Thyroid gland (tissue), 4 donors: ENCODE measurements at regions not wholly inside any gene's neighbourhood (a gene's known extent, or its start where the extent isn't known, plus 50 kb on each side); places are given as distances from the start of the nearest gene placed in this dataset.

Experiments used
- DNase-seq, 2 donors: peaks; one replicate each; pipeline ENCODE4 v3.0.0-alpha.2; 2019
- H3K27ac ChIP-seq, 3 donors: fragments of 200-600 bp; sonication (generic); 1 replicate in 2 of 3; 2 replicates in 1 of 3; pipeline ENCODE4 v1.5.1; 2016 to 2019; ENCODE audit warnings: mild to moderate bottlenecking in 1 of 3, moderate library complexity in 1 of 3
- H3K27me3 ChIP-seq: fragments of 200-600 bp; sonication (generic); one replicate; pipeline ENCODE4 v1.5.1; 2019
- H3K36me3 ChIP-seq, 2 donors: fragments of 200-600 bp; sonication (generic); one replicate each; pipeline ENCODE4 v1.5.1; 2016 to 2019
- H3K4me1 ChIP-seq, 2 donors: fragments of 200-600 bp; sonication (generic); one replicate each; pipeline ENCODE4 v1.5.1; 2017 to 2019
- H3K4me3 ChIP-seq, 3 donors: fragments of 200-600 bp; sonication (generic); replicated peaks in 1 of 3; 1 replicate in 2 of 3; 2 replicates in 1 of 3; pipeline ENCODE4 v1.5.1; 2016; ENCODE audit warnings: mild to moderate bottlenecking in 1 of 3
- H3K9me3 ChIP-seq: fragments of 200-600 bp; sonication (generic); one replicate; pipeline ENCODE4 v1.5.1; 2017
- POLR2A ChIP-seq, 2 donors: fragments of 450-650 bp; IDR thresholded peaks; one replicate each; pipeline ENCODE4 v1.6.1; 2017; ENCODE audit warnings: antibody characterized with exemption in 2 of 2, mild to moderate bottlenecking in 2 of 2, moderate library complexity in 1 of 2
- WGBS, 2 donors: methylation state at CpG; one replicate each; pipeline ENCODE4 v1.1.5; 2017; 5-methylcytosine and 5-hydroxymethylcytosine counted together
- intact Hi-C: fragments of 100-400 bp; cut with DNase I; formaldehyde crosslinking; loops from one replicate; pipeline ENCODE4 v1.15.1; 2023
- TF ChIP-seq, protein P1 (sequence below), 6 experiments: fragments of 200-600 bp in 3 of 6; fragments of 450-650 bp in 3 of 6; sonication (generic) in 3 of 6; IDR thresholded peaks; one replicate each; pipeline ENCODE4 v1.5.1; 2016 to 2019; ENCODE audit warnings: antibody characterized with exemption in 6 of 6, mild to moderate bottlenecking in 2 of 6, inconsistent platforms in 1 of 6, moderate library complexity in 1 of 6

DNA sequence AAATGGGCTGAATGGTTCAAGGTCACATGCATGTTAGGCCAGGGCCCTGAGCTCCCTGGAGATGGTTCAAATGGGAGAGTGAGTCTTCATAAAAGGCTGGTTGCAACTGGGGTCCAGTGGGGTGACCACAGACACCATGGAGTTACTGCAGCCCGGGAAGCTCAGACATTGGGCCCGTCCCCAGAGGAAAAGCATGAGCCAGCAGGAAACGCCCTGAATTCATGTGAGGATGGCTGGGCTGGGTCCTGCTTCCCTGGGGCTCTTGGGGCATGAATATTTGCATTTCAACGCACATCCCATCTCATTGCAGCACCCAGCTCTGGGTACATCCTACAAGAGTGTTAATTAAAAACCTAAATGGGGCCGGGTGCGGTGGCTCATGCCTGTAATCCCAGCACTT lies 549.0 kb downstream of the TCERG1L start:
- TF ChIP-seq, protein P1, sequence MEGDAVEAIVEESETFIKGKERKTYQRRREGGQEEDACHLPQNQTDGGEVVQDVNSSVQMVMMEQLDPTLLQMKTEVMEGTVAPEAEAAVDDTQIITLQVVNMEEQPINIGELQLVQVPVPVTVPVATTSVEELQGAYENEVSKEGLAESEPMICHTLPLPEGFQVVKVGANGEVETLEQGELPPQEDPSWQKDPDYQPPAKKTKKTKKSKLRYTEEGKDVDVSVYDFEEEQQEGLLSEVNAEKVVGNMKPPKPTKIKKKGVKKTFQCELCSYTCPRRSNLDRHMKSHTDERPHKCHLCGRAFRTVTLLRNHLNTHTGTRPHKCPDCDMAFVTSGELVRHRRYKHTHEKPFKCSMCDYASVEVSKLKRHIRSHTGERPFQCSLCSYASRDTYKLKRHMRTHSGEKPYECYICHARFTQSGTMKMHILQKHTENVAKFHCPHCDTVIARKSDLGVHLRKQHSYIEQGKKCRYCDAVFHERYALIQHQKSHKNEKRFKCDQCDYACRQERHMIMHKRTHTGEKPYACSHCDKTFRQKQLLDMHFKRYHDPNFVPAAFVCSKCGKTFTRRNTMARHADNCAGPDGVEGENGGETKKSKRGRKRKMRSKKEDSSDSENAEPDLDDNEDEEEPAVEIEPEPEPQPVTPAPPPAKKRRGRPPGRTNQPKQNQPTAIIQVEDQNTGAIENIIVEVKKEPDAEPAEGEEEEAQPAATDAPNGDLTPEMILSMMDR (IDR thresholded peaks at IDR 0.05), result no peak
- no peak for TF ChIP-seq POLR2A (IDR thresholded peaks at IDR 0.05)
- no peaks in the 10 kb centered on the region for H3K36me3 ChIP-seq
- H3K27ac ChIP-seq, result no peak overlapping the region
- no peak for DNase-seq
- H3K27me3 ChIP-seq, result no peaks in the 10 kb centered on the region
- WGBS, 2 donors, result 69 to 75% methylated on average over 5 to 6 of the region's 6 CpGs
- intact Hi-C loops, result no loop called here
- no peaks in the 10 kb centered on the region for H3K4me1 ChIP-seq
- no peak overlapping the region for H3K4me3 ChIP-seq
- no peaks in the 10 kb centered on the region for H3K9me3 ChIP-seq

DNA sequence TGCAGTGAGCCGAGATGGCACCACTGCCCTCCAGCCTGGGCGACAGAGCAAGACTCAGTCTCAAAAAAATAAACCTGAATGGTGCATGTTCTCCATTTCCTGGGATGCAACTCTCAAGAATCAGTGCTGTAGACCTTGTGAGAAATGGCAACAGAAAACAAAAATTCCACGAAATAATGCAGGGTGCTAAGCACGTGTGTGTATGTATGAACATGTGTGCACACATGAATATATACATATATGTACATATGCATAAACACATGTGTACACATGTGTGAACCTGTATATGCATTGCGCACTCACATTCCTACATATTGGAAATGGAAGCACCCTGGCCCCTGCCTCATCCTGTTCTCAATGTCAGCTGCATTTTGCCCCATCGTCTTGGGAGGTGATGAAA lies 548.5 kb downstream of the TCERG1L start:
- DNase-seq, result no peak
- WGBS, 2 donors, result 86 to 92% methylated on average over 6 of the region's 6 CpGs

DNA sequence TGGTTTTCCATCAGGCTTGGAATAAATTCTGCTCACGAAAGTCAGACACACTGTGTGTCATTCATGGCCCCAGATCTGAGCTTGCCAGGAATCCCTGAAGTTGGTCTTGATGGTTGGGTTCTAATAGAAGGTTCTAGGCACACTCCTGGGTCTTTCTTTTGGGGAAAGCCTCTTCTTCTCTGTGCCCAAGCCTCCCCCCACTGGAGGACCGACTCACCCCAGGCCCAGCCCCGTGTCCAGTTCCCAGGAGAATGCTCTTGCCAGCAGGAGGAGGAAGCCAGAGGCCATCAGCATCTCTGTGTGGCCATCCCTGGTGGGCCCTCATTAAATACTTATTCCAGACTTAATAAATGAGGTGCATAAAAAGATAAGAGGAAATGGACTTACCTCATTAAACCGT lies 548.0 kb downstream of the TCERG1L start:
- DNase-seq, result no peak
- intact Hi-C loops, result no loop called here
- no peaks in the 10 kb centered on the region for H3K36me3 ChIP-seq
- TF ChIP-seq, protein P1 (IDR thresholded peaks at IDR 0.05), result no peak
- TF ChIP-seq POLR2A (IDR thresholded peaks at IDR 0.05), result no peak
- no peak overlapping the region for H3K27ac ChIP-seq
- WGBS, 2 donors, result 74 to 83% methylated on average over 4 of the region's 4 CpGs
- H3K27me3 ChIP-seq, result no peaks in the 10 kb centered on the region
- H3K4me3 ChIP-seq, result no peak overlapping the region
- no peaks in the 10 kb centered on the region for H3K9me3 ChIP-seq
- H3K4me1 ChIP-seq, result no peaks in the 10 kb centered on the region

More for the DNA sequence above, 548.5 kb downstream of the TCERG1L start:
- intact Hi-C loops, result no loop called here
- Histone ChIP-seq H3K9me3 (no peaks in the 10 kb centered on the region), H3K4me3 (no peak overlapping the region), H3K27ac (no peak overlapping the region), H3K36me3 (no peaks in the 10 kb centered on the region), H3K4me1 (no peaks in the 10 kb centered on the region), H3K27me3 (no peaks in the 10 kb centered on the region)
- no peak for TF ChIP-seq POLR2A (IDR thresholded peaks at IDR 0.05)
- TF ChIP-seq, protein P1 (IDR thresholded peaks at IDR 0.05), result no peak

DNA sequence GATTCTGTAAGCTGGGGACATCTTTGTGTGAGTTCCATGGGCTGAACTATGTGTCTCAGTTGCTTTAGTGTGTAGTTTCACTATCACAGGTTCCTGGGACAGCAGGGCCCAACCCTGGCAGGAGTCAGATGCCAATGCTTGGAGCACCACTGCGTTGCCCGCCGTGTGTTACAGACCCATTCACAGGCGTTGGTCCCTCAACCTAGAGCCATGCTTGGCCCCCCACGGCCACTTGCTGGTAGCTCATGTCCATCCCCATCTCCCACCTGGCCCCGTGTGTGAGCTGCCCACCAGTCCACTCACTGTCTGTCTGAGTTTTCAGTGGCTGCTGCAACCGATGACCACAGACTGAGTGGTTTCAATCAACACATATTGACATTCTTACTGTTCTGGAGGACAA lies 546.9 kb downstream of the TCERG1L start:
- intact Hi-C loops, result no loop called here
- no peak for DNase-seq
- 84 to 85% methylated on average over 7 of the region's 7 CpGs for WGBS, 2 donors

DNA sequence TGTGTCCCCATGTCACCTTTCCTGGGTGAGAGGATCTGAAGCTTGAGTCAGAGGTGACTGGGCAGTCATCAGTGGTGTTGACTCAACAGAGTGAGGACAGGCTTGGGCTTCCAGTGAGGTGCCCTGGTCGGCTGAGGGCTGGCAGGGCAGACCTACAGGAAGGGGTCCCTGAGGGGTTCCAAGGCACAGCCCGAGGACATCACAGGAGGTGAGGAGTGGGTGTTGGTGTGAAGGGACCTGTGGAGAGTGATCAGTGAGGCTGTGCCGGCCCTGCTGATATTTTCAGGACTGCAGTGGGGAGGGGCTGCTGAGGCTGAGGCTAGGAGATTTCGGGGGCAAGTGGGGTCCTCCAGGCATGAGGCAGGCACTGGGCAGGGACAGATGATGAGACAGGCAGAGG lies 545.5 kb downstream of the TCERG1L start:
- Histone ChIP-seq H3K36me3 (no peaks in the 10 kb centered on the region), H3K27me3 (no peaks in the 10 kb centered on the region), H3K9me3 (no peaks in the 10 kb centered on the region), H3K4me3 (no peak overlapping the region), H3K4me1 (no peaks in the 10 kb centered on the region), H3K27ac (no peak overlapping the region)
- no peak for DNase-seq
- intact Hi-C loops, result no loop called here
- WGBS, 2 donors, result 73 to 82% methylated on average over 4 of the region's 4 CpGs
- TF ChIP-seq, protein P1 (IDR thresholded peaks at IDR 0.05), result no peak
- no peak for TF ChIP-seq POLR2A (IDR thresholded peaks at IDR 0.05)

More for the DNA sequence above, 546.9 kb downstream of the TCERG1L start:
- Histone ChIP-seq H3K36me3 (no peaks in the 10 kb centered on the region), H3K27ac (no peak overlapping the region), H3K9me3 (no peaks in the 10 kb centered on the region), H3K27me3 (no peaks in the 10 kb centered on the region), H3K4me1 (no peaks in the 10 kb centered on the region), H3K4me3 (no peak overlapping the region)
- TF ChIP-seq POLR2A (IDR thresholded peaks at IDR 0.05), result no peak
- TF ChIP-seq, protein P1 (IDR thresholded peaks at IDR 0.05), result no peak
